Activated CD4-positive, alpha-beta memory T cell treated with anti-CD3 and anti-CD28 coated beads for 36 hours (primary cell): ENCODE measurements at regions not wholly inside any gene's neighbourhood (a gene's known extent, or its start where the extent isn't known, plus 50 kb on each side); places are given as distances from the start of the nearest gene placed in this dataset.
"Not testable (repeated sequence)": the region's sequence is repeated elsewhere in the genome, so short reads cannot be mapped to it uniquely, and the experiment has no call there.

Experiments used
- CTCF ChIA-PET: fragments of 350-600 bp; sonication (Branson Sonifier 250); formaldehyde crosslinking; loops from one replicate; lab custom pipeline; 2021; ENCODE audit warnings: antibody characterized with exemption, inconsistent platforms; lab: Charles Lee
- POLR2A ChIA-PET: fragments of 350-600 bp; sonication (Branson Sonifier 250); formaldehyde crosslinking; loops from one replicate; lab custom pipeline; 2021; ENCODE audit warnings: antibody characterized with exemption; lab: Charles Lee
- DNase-seq: peaks from one replicate; pipeline ENCODE4 v3.0.0-alpha.2; 2020
- H3K27ac Mint-ChIP-seq: one replicate; pipeline ENCODE4 v1.8.0; 2021; ENCODE audit warnings: mixed read lengths
- H3K27me3 Mint-ChIP-seq: one replicate; pipeline ENCODE4 v1.8.0; 2021; ENCODE audit warnings: mixed read lengths
- H3K36me3 Mint-ChIP-seq: one replicate; pipeline ENCODE4 v1.8.0; 2021; ENCODE audit warnings: mixed read lengths
- H3K4me1 Mint-ChIP-seq: one replicate; pipeline ENCODE4 v1.8.0; 2021; ENCODE audit warnings: low read depth, mixed read lengths
- H3K4me3 Mint-ChIP-seq: one replicate; pipeline ENCODE4 v1.8.0; 2021; ENCODE audit warnings: mild to moderate bottlenecking, mixed read lengths
- H3K9me3 Mint-ChIP-seq: one replicate; pipeline ENCODE4 v1.8.0; 2021; ENCODE audit warnings: mixed read lengths
- intact Hi-C: fragments of 100-400 bp; cut with micrococcal nuclease; formaldehyde crosslinking; loops from one replicate; pipeline ENCODE4 v1.15.1; 2023

DNA sequence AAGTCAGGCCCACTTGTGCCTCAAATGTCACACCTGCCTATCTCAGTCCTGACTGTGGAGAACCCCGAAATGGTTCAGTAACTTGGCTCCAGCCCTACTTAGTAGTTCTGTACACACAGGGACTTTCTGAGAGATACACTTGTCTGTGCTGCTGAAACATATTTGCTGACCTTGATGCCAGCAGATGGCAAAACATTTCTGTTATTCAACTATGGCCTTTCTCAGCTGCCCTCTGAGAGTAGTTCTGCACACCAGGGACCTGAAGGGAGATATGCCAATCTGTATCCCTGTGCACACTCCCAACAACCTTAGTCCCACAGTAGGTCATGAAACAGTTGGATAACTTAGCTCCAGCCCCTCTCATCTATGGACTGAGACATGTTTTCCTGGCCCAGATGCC lies 1651.5 kb downstream of the LRRC4C start:
- no peaks in the 10 kb centered on the region for H3K36me3 Mint-ChIP-seq
- POLR2A ChIA-PET = no interaction called here

DNA sequence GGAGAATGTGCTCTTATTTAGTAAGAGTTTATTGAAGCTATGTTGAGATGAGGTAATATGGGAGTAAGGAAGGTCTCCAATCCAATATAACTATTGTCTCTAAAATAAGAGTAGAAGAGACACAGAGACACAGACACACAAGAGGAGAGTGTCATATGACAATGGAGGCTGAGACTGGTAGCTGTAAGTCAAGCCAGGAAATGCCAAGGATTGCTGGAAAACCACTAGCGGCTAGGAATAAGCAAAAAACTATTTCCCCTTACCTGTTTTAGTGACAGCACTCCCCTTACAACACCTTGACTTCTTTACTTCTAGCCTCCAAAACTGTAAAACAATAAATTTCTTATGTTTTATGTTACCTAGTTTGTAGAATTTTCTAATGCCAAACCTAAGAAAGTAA lies 1652.8 kb downstream of the LRRC4C start:
- intact Hi-C loops = no loop called here
- H3K36me3 Mint-ChIP-seq = no peaks in the 10 kb centered on the region
- no peak overlapping the region for H3K27ac Mint-ChIP-seq
- no peaks in the 10 kb centered on the region for H3K4me1 Mint-ChIP-seq
- H3K4me3 Mint-ChIP-seq = no peak overlapping the region
- peaks cover 28% of the 10 kb centered on the region for H3K9me3 Mint-ChIP-seq
- no peaks in the 10 kb centered on the region for H3K27me3 Mint-ChIP-seq
- no peak for DNase-seq
- CTCF ChIA-PET = no interaction called here
- POLR2A ChIA-PET = no interaction called here

More for the DNA sequence above, 1651.5 kb downstream of the LRRC4C start:
- DNase-seq = no peak
- no peaks in the 10 kb centered on the region for H3K27me3 Mint-ChIP-seq
- peaks cover 30% of the 10 kb centered on the region for H3K9me3 Mint-ChIP-seq
- intact Hi-C loops = no loop called here
- no peak overlapping the region for H3K27ac Mint-ChIP-seq
- H3K4me3 Mint-ChIP-seq = no peak overlapping the region
- no peaks in the 10 kb centered on the region for H3K4me1 Mint-ChIP-seq
- CTCF ChIA-PET = no interaction called here

DNA sequence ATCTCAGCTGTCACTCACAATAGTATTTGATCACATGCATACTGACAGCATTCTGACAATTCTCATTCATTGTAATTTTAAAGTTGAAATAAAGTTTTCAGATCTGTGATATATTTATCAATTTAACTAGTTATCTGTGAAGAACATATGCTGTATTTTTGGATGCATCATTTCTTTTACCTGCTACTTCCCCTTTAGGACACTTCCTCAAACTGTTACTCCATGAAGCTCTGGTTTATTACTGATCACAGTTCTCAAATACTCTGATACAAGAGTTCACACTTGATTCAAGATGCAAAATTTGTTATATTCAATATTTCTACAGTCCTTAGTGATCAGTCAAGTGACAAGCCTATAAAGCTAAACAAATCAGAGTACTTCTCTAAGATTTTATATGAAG lies 1655.2 kb downstream of the LRRC4C start:
- H3K4me3 Mint-ChIP-seq = no peak overlapping the region
- POLR2A ChIA-PET = no interaction called here
- intact Hi-C loops = no loop called here
- no peak for DNase-seq
- CTCF ChIA-PET = no interaction called here
- peaks cover 28% of the 10 kb centered on the region for H3K9me3 Mint-ChIP-seq
- no peaks in the 10 kb centered on the region for H3K4me1 Mint-ChIP-seq
- H3K27ac Mint-ChIP-seq = no peak overlapping the region
- no peaks in the 10 kb centered on the region for H3K27me3 Mint-ChIP-seq
- H3K36me3 Mint-ChIP-seq = no peaks in the 10 kb centered on the region

GRCh38 chr11:39786682-39787081 lies 1672.8 kb downstream of the LRRC4C start:
- Mint-ChIP-seq H3K27ac (no peak overlapping the region), H3K36me3 (no peaks in the 10 kb centered on the region), H3K9me3 (peaks cover 5% of the 10 kb centered on the region), H3K4me3 (no peak overlapping the region), H3K4me1 (no peaks in the 10 kb centered on the region), H3K27me3 (no peaks in the 10 kb centered on the region)
- POLR2A ChIA-PET = no interaction called here
- CTCF ChIA-PET = no interaction called here
- intact Hi-C loops = no loop called here
- no peak for DNase-seq

- H3K4me1 Mint-ChIP-seq = no peaks in the 10 kb centered on the region
- peaks cover 8% of the 10 kb centered on the region for H3K9me3 Mint-ChIP-seq
- no peak for DNase-seq
- no peaks in the 10 kb centered on the region for H3K36me3 Mint-ChIP-seq
- no peaks in the 10 kb centered on the region for H3K27me3 Mint-ChIP-seq
- POLR2A ChIA-PET = no interaction called here
- CTCF ChIA-PET = no interaction called here
- intact Hi-C loops = no loop called here
- no peak overlapping the region for H3K27ac Mint-ChIP-seq
- no peak overlapping the region for H3K4me3 Mint-ChIP-seq
Measured at GRCh38 chr11:39786281-39786680, 1673.2 kb downstream of the LRRC4C start.

DNA sequence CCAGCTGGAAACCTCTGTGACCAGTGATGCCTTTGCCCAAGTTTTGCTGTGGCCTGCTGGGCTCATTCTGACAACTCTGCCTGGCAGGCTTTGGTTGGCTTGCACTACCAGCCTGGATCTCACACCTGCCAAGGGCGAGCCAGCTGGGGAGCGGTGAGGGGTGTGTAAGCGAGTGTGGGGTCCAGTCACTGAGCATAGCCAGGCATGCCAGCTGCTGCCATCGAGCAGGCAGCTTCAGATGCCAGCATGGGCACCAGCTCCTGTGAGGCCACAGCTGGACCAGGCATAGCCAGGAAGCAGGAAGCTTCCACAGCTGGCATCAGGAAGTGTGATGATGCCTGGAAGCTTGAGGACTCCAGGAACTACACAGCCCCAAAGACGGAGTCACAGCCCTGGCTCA lies 1674.6 kb downstream of the LRRC4C start:
- ChIA-PET CTCF (no interaction called here), POLR2A (no interaction called here)
- H3K4me3 Mint-ChIP-seq = no peak overlapping the region
- no peak overlapping the region for H3K27ac Mint-ChIP-seq
- no peak for DNase-seq
- H3K27me3 Mint-ChIP-seq = no peaks in the 10 kb centered on the region
- no peaks in the 10 kb centered on the region for H3K4me1 Mint-ChIP-seq
- intact Hi-C loops = no loop called here
- H3K36me3 Mint-ChIP-seq = no peaks in the 10 kb centered on the region
- H3K9me3 Mint-ChIP-seq = peaks cover 8% of the 10 kb centered on the region

DNA sequence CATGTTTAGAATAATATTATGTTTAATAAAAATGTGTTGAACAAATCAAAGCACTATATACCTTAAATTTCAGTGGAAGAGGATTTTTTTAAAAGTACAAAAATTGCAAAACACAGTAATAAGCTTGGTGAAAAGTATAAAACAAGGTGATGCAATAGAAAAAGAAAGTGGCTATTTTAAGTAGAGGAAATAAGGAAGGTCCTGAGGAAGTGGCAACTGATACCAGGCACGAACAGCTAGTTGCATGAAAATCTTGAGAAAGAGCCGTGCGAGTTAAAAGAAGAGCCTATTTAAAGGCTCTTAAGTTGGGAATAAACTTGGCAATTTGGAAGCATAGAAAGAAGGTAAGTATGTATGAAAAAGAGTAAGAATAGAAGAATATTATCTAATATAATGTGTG lies 1679.3 kb downstream of the LRRC4C start:
- H3K27me3 Mint-ChIP-seq = no peaks in the 10 kb centered on the region

DNA sequence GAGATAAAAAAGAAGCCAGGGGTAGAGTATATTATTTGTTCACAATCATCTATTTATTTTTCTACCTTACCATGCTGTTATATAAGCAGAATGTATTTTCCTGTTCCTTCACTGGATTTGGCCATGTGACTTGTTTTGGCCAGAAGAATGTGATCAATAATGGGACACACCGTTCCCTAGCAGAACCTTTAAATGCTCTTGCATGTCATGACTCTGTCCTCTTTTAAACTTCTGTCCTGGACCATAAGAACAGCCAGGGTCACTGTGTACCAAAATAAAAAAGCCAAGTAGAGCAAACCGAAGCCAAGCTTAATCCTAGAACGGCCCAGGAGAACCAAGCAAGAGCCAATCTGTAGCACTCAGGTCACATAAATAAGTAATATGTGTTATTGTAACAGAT lies 1682.4 kb downstream of the LRRC4C start:
- Mint-ChIP-seq H3K36me3 (no peaks in the 10 kb centered on the region), H3K27ac (no peak overlapping the region), H3K4me1 (no peaks in the 10 kb centered on the region), H3K9me3 (peaks cover 9% of the 10 kb centered on the region), H3K4me3 (no peak overlapping the region), H3K27me3 (no peaks in the 10 kb centered on the region)
- no peak for DNase-seq
- CTCF ChIA-PET = no interaction called here
- POLR2A ChIA-PET = no interaction called here
- intact Hi-C loops = no loop called here

More for the DNA sequence above, 1679.3 kb downstream of the LRRC4C start:
- DNase-seq = no peak
- ChIA-PET CTCF (no interaction called here), POLR2A (no interaction called here)
- Mint-ChIP-seq H3K27ac (no peak overlapping the region), H3K4me3 (no peak overlapping the region), H3K9me3 (peaks cover 12% of the 10 kb centered on the region), H3K4me1 (no peaks in the 10 kb centered on the region), H3K36me3 (no peaks in the 10 kb centered on the region)
- intact Hi-C loops = no loop called here

DNA sequence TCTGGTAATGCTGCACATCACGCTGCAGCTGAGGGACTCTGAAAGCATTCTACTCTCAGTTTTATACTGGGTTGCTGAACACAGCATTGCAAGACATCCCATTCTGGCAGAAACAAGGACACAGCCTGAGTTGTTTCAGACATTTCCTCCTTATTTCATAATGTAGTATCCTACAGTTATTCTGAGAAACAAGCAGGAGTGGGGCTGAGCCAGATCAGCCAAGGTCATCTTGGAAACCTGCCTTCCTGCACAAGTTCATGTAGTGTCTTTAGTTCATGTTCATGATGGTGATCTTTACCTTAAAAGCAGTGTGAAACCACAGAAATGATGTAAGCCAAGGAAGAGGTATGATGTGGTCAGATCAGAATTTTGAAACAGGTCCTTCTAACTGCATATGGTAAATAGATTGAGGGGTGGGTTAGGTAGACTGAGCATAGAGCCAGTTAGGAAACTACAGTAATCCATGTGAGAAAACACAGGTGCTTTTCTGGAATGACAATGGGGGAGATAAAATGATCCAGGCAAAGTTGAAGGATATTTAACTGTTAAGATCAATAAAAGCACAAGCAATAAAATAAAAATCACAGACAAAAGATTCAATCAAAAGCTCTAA lies 1686.8 kb downstream of the LRRC4C start:
- ChIA-PET CTCF (no interaction called here), POLR2A (no interaction called here)
- no peaks in the 10 kb centered on the region for H3K36me3 Mint-ChIP-seq
- intact Hi-C loops = no loop called here
- no peak overlapping the region for H3K27ac Mint-ChIP-seq
- no peaks in the 10 kb centered on the region for H3K27me3 Mint-ChIP-seq
- H3K4me3 Mint-ChIP-seq = no peak overlapping the region
- no peaks in the 10 kb centered on the region for H3K4me1 Mint-ChIP-seq
- DNase-seq = no peak
- H3K9me3 Mint-ChIP-seq = peaks cover 6% of the 10 kb centered on the region

GRCh38 chr11:39768214-39768613 lies 1691.2 kb downstream of the LRRC4C start:
- Mint-ChIP-seq H3K27me3 (no peaks in the 10 kb centered on the region), H3K9me3 (peaks cover 9% of the 10 kb centered on the region), H3K36me3 (no peaks in the 10 kb centered on the region), H3K4me1 (no peaks in the 10 kb centered on the region), H3K4me3 (no peak overlapping the region), H3K27ac (no peak overlapping the region)
- CTCF ChIA-PET = no interaction called here
- intact Hi-C loops = no loop called here
- no peak for DNase-seq
- POLR2A ChIA-PET = no interaction called here

GRCh38 chr11:39745401-39745800 lies 1714.1 kb downstream of the LRRC4C start:
- Mint-ChIP-seq H3K9me3 (peaks cover 34% of the 10 kb centered on the region), H3K4me1 (no peaks in the 10 kb centered on the region), H3K36me3 (no peaks in the 10 kb centered on the region), H3K27me3 (no peaks in the 10 kb centered on the region), H3K27ac (no peak overlapping the region), H3K4me3 (no peak overlapping the region)
- POLR2A ChIA-PET = no interaction called here
- CTCF ChIA-PET = no interaction called here
- intact Hi-C loops = no loop called here
- no peak for DNase-seq

DNA sequence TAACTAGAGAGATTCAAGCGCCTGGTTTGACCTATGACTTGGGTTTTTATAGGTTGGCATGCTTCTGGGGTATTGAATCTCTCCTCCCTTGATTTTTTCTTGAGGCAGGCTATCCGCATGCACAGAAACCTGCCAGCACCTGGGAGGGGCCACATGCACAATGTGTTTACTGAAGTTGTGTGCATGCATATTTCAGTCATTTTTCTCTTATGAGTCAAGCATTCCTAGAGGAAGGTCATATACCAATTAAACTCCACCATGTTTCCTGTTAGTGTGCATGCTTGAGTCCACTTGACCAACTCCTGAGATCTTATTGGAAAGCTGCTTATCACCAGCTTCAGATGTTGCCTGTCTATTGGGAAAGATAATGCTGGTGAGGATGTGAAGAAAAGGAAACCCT lies 1718.4 kb downstream of the LRRC4C start:
- H3K27me3 Mint-ChIP-seq = no peaks in the 10 kb centered on the region
- ChIA-PET CTCF (no interaction called here), POLR2A (no interaction called here)
- H3K27ac Mint-ChIP-seq = no peak overlapping the region
- no peaks in the 10 kb centered on the region for H3K4me1 Mint-ChIP-seq
- DNase-seq = no peak
- H3K9me3 Mint-ChIP-seq = peaks cover 26% of the 10 kb centered on the region
- H3K4me3 Mint-ChIP-seq = no peak overlapping the region
- no peaks in the 10 kb centered on the region for H3K36me3 Mint-ChIP-seq
- intact Hi-C loops = no loop called here

GRCh38 chr11:39736351-39736750 lies 1723.1 kb downstream of the LRRC4C start:
- H3K4me1 Mint-ChIP-seq, H3K27me3 Mint-ChIP-seq, DNase-seq, POLR2A ChIA-PET, H3K27ac Mint-ChIP-seq, intact Hi-C loops, H3K4me3 Mint-ChIP-seq, H3K36me3 Mint-ChIP-seq, CTCF ChIA-PET: not testable (repeated sequence)
- H3K9me3 Mint-ChIP-seq = peaks cover 11% of the 10 kb centered on the region
